HepG2 (cell line): ENCODE measurements at regions not wholly inside any gene's neighbourhood (a gene's known extent, or its start where the extent isn't known, plus 50 kb on each side); places are given as distances from the start of the nearest gene placed in this dataset.

ENCODE experiments used
- ATAC-seq: fragments of 200-7000 bp; cut with Tn5 transposase; 3 replicates; pipeline ENCODE4 v1.9.1; 2020; ENCODE audit warnings: mild to moderate bottlenecking, moderate library complexity
- BruUV-seq: library from RNA; stranded (reverse); fragments of 400-500 nt; replicated peaks from 2 replicates; lab custom pipeline; 2021; lab: Mats Ljungman, UMichigan
- CTCF ChIA-PET: fragments of 300-600 bp; formaldehyde crosslinking; extraction: SDS; loops from one replicate; lab custom pipeline; 2021; ENCODE audit warnings: low total read pairs, inconsistent platforms, low intra/inter-chr PET ratio; lab: Yijun Ruan, JAX
- POLR2A ChIA-PET: fragments of 350-600 bp; sonication (Branson Sonifier 250); formaldehyde crosslinking; loops from one replicate; lab custom pipeline; 2020; ENCODE audit warnings: antibody characterized with exemption, inconsistent platforms; lab: Yijun Ruan, JAX
- DNase-seq: peaks from one replicate; pipeline ENCODE4 v3.0.0-alpha.2; 2015; ENCODE audit warnings: low spot score
- FAIRE-seq: peaks from 3 replicates; lab custom pipeline; 2011; peaks lifted over from hg19 to GRCh38; lab: Jason Lieb, UNC
- H2AFZ ChIP-seq: one replicate; pipeline ENCODE4 v1.6.1; 2011; ENCODE audit warnings: low read length, inconsistent platforms
- H3K27ac ChIP-seq: fragments of 300-600 bp; 3 replicates; pipeline ENCODE4 v1.8.0; 2011; ENCODE audit warnings: mixed run types, mild to moderate bottlenecking, mixed read lengths, low read length, inconsistent platforms; ENCODE audit not compliant: insufficient read depth; ENCODE audit errors: extremely low read length
- H3K27me3 ChIP-seq, 2 experiments: fragments of 200-600 bp in 1 of 2; 2 replicates in 1 of 2; 3 replicates in 1 of 2; pipeline versions ENCODE4 v1.6.0 to v1.8.0; 2011; ENCODE audit warnings: low read length in 2 of 2, mild to moderate bottlenecking in 2 of 2, moderate library complexity in 2 of 2, inconsistent platforms in 1 of 2; ENCODE audit not compliant: insufficient read depth in 2 of 2, control insufficient read depth in 1 of 2
- H3K36me3 ChIP-seq, 2 experiments: fragments of 200-600 bp in 1 of 2; replicated peaks in 1 of 2; 2 replicates in 1 of 2; 3 replicates in 1 of 2; pipeline versions ENCODE4 v1.5.1 to v1.8.0; 2011; ENCODE audit warnings: low read length in 2 of 2, inconsistent platforms in 1 of 2; ENCODE audit not compliant: insufficient read depth in 2 of 2, control insufficient read depth in 1 of 2
- H3K4me1 ChIP-seq: 2 replicates; pipeline ENCODE4 v1.5.1; 2012; ENCODE audit warnings: low read length, inconsistent platforms; ENCODE audit not compliant: insufficient read depth
- H3K4me2 ChIP-seq: 2 replicates; pipeline ENCODE4 v1.6.0; 2011; ENCODE audit warnings: low read depth, low read length, inconsistent platforms
- H3K4me3 ChIP-seq, 3 experiments: fragments of 200-600 bp in 1 of 3; sonication (generic), shearing (Covaris generic) in 1 of 3; replicated peaks in 1 of 3; 2 replicates each; pipeline ENCODE4 v1.5.1; 2011 to 2016; ENCODE audit warnings: low read length in 3 of 3, inconsistent platforms in 2 of 3, low read depth in 2 of 3, mild to moderate bottlenecking in 2 of 3, control low read depth in 1 of 3, mixed read lengths in 1 of 3; ENCODE audit not compliant: insufficient read depth in 1 of 3
- H3K79me2 ChIP-seq: one replicate; pipeline ENCODE4 v1.6.1; 2011; ENCODE audit warnings: low read length, inconsistent platforms; ENCODE audit not compliant: insufficient read depth
- H3K9ac ChIP-seq: 2 replicates; pipeline ENCODE4 v1.6.0; 2011; ENCODE audit warnings: mild to moderate bottlenecking, low read depth, low read length, inconsistent platforms; ENCODE audit not compliant: insufficient read depth
- H3K9me3 ChIP-seq: 2 replicates; pipeline ENCODE4 v1.5.1; 2012; ENCODE audit warnings: mild to moderate bottlenecking, low read length
- H4K20me1 ChIP-seq: 2 replicates; pipeline ENCODE4 v1.6.0; 2011; ENCODE audit warnings: inconsistent platforms, mild to moderate bottlenecking, low read length, moderate library complexity; ENCODE audit not compliant: insufficient read depth
- FOXC1 ChIP-seq: sonication (generic); formaldehyde crosslinking; IDR thresholded peaks from 2 replicates; pipeline ENCODE4 v1.8.0; 2022; ENCODE audit warnings: mild to moderate bottlenecking, missing genetic modification reagents, borderline replicate concordance
- MAFF ChIP-seq: IDR thresholded peaks from 2 replicates; pipeline ENCODE4 v1.6.1; 2011; ENCODE audit warnings: low read depth, low read length, improper control_type of control experiment
- MAFK ChIP-seq, 2 experiments: IDR thresholded peaks in 1 of 2; conservative IDR thresholded peaks in 1 of 2; 2 replicates each; pipeline ENCODE4 v1.6.1; 2011; ENCODE audit warnings: improper control_type of control experiment in 2 of 2, low read length in 2 of 2
- PAF1 ChIP-seq: IDR thresholded peaks from 2 replicates; pipeline ENCODE4 v1.6.1; 2016; ENCODE audit warnings: missing genetic modification reagents, missing compliant biosample characterization
- POLR2G ChIP-seq: fragments of 200-400 bp; formaldehyde crosslinking; IDR thresholded peaks from 2 replicates; pipeline ENCODE4 v1.6.1; 2018; ENCODE audit warnings: mild to moderate bottlenecking, low read depth, low read length, moderate library complexity
- TBX2 ChIP-seq: sonication (generic); formaldehyde crosslinking; IDR thresholded peaks from 2 replicates; pipeline ENCODE4 v1.5.0; 2020; ENCODE audit warnings: missing genetic modification reagents, mild to moderate bottlenecking, borderline replicate concordance
- TEAD3 ChIP-seq: optimal IDR thresholded peaks from 2 replicates; pipeline ENCODE3; 2016; ENCODE audit warnings: borderline replicate concordance
- THYN1 ChIP-seq: sonication (generic); formaldehyde crosslinking; IDR thresholded peaks from 2 replicates; pipeline ENCODE4 v1.8.1; 2023; ENCODE audit warnings: low read depth, mild to moderate bottlenecking, moderate library complexity, missing genetic modification reagents, borderline replicate concordance
- ZC3H4 ChIP-seq: sonication (generic); formaldehyde crosslinking; IDR thresholded peaks from 2 replicates; pipeline ENCODE4 v1.4.0; 2020; ENCODE audit warnings: missing genetic modification reagents, borderline replicate concordance
- ZNF292 ChIP-seq: sonication (generic); formaldehyde crosslinking; IDR thresholded peaks from 2 replicates; pipeline ENCODE4 v1.8.1; 2022; ENCODE audit warnings: mild to moderate bottlenecking, low read depth, missing genetic modification reagents, borderline replicate concordance
- ZNF326 ChIP-seq: sonication (generic); formaldehyde crosslinking; IDR thresholded peaks from 2 replicates; pipeline ENCODE4 v1.4.0; 2020; ENCODE audit warnings: missing genetic modification reagents, borderline replicate concordance
- ZNF614 ChIP-seq: IDR thresholded peaks from 2 replicates; pipeline ENCODE4 v1.6.1; 2018; ENCODE audit warnings: missing biosample characterization, missing genetic modification reagents, inconsistent platforms, borderline replicate concordance
- WGBS: methylation state at CpG from one replicate; pipeline ENCODE4 v1.1.6; 2017; ENCODE audit warnings: low lambda C conversion rate; 5-methylcytosine and 5-hydroxymethylcytosine counted together
- in situ Hi-C: cut with HindIII; loops from 2 replicates; pipeline ENCODE4 v1.10.0; 2017; ENCODE audit warnings: low pct_unique_long_range_greater_than_20kb; ENCODE audit not compliant: extremely low pct_ligation_motif_present
- intact Hi-C: fragments of 100-400 bp; cut with micrococcal nuclease; formaldehyde crosslinking; loops from one replicate; pipeline ENCODE4 v1.10.0; 2022; ENCODE audit not compliant: unreplicated experiment
- TF ChIP-seq, protein P1 (sequence below): sonication (generic); formaldehyde crosslinking; IDR thresholded peaks from 2 replicates; pipeline ENCODE4 v1.4.0; 2020; ENCODE audit warnings: mild to moderate bottlenecking, missing genetic modification reagents

DNA sequence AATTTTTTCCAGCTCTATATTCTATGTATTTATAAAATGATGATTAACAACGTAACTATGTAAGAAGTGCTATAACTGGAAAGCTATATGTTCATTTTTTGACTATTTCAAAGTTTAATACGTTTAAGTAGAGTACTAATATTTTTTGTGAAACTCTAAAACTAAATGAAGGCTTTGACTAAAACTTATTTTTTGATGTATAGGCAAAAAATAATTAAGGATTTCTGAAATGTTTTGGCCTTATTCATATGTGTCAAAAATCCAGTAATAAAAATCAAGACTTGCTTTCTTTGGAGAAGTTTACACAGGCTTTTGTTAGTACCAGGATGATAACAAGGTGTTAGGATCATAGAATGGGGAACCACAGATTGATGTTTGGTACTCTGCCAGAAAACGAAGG is 58.2 kb upstream of the ZEB2 start:
- TF ChIP-seq MAFK (conservative IDR thresholded peaks at IDR 0.05 in 1 of 2, IDR thresholded peaks at IDR 0.05 in 1 of 2; ENCODE audit: low read length in 2 of 2) (peak; percentile 30 to 61; a peak in 3 of 4 replicates), MAFF (peak; percentile 19; the same call in 1 of the 2 replicates), ZNF614 (CRISPR knock-in tag) (no peak)
- TF ChIP-seq, protein P1, sequence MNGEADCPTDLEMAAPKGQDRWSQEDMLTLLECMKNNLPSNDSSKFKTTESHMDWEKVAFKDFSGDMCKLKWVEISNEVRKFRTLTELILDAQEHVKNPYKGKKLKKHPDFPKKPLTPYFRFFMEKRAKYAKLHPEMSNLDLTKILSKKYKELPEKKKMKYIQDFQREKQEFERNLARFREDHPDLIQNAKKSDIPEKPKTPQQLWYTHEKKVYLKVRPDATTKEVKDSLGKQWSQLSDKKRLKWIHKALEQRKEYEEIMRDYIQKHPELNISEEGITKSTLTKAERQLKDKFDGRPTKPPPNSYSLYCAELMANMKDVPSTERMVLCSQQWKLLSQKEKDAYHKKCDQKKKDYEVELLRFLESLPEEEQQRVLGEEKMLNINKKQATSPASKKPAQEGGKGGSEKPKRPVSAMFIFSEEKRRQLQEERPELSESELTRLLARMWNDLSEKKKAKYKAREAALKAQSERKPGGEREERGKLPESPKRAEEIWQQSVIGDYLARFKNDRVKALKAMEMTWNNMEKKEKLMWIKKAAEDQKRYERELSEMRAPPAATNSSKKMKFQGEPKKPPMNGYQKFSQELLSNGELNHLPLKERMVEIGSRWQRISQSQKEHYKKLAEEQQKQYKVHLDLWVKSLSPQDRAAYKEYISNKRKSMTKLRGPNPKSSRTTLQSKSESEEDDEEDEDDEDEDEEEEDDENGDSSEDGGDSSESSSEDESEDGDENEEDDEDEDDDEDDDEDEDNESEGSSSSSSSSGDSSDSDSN (CRISPR knock-in tag), result no peak
- Histone ChIP-seq H3K79me2 (no peaks in the 10 kb centered on the region), H3K4me3 (no peak overlapping the region), H3K27me3 (peaks cover 0 to 17% of the 10 kb centered on the region in 2 experiments; a peak in 2 of 5 replicates), H3K27ac (no peak overlapping the region), H4K20me1 (no peaks in the 10 kb centered on the region), H3K36me3 (no peaks in the 10 kb centered on the region), H3K9ac (no peak overlapping the region), H2AFZ (no peak overlapping the region), H3K4me2 (no peak overlapping the region), H3K4me1 (no peaks in the 10 kb centered on the region), H3K9me3 (no peaks in the 10 kb centered on the region)
- POLR2A ChIA-PET, result no interaction called here
- CTCF ChIA-PET, result no interaction called here
- DNase-seq (no peak), FAIRE-seq (no peak), ATAC-seq (no peak)
- WGBS, result under 1% methylated on average over 3 of the region's 3 CpGs
- in situ Hi-C loops (no loop called here), intact Hi-C loops (no loop called here)
- no TSS peak for BruUV-seq

DNA sequence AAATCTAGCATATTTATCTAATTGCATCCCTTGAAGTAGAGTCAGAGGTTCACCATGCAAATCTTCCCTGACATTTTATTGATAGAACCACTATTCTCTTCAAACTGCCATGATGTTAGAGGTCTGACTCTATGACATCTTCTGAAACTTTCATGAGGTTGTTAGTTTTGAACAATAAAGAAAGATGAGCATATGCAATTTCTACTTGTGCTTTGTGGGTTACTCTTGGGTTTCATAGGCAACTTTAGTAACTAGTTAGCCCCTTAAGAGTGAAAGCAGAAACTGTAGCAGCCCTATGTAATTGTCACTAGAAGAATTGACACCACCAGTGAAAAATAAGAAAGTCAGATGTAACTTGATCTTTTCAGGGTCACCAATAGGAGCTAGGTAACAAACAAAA is 53.1 kb upstream of the ZEB2 start:
- DNase-seq (no peak), ATAC-seq (no peak), FAIRE-seq (no peak)
- TF ChIP-seq ZNF326 (CRISPR knock-in tag) (no peak), PAF1 (no peak), TBX2 (CRISPR knock-in tag) (no peak), ZC3H4 (CRISPR knock-in tag) (no peak), TEAD3 (CRISPR knock-in tag) (no peak), FOXC1 (CRISPR knock-in tag) (no peak), ZNF292 (CRISPR knock-in tag) (no peak), THYN1 (CRISPR knock-in tag) (no peak), POLR2G (no peak)
- Histone ChIP-seq H3K36me3 (no peaks in the 10 kb centered on the region), H4K20me1 (no peaks in the 10 kb centered on the region), H3K4me2 (no peak overlapping the region), H2AFZ (no peak overlapping the region), H3K9me3 (no peaks in the 10 kb centered on the region), H3K27ac (no peak overlapping the region), H3K4me3 (no peak overlapping the region), H3K79me2 (no peaks in the 10 kb centered on the region), H3K9ac (no peak overlapping the region), H3K27me3 (no peaks in the 10 kb centered on the region; a peak in 1 of 5 replicates), H3K4me1 (no peaks in the 10 kb centered on the region)
- POLR2A ChIA-PET, result no interaction called here
- BruUV-seq, result no TSS peak
- CTCF ChIA-PET, result no interaction called here
- in situ Hi-C loops (no loop called here), intact Hi-C loops (no loop called here)
